ENCODE measurements at regions not wholly inside any gene's neighbourhood (a gene's known extent, or its start where the extent isn't known, plus 50 kb on each side); places are given as distances from the start of the nearest gene placed in this dataset.
"Not testable (repeated sequence)": the region's sequence is repeated elsewhere in the genome, so short reads cannot be mapped to it uniquely, and the experiment has no call there.

GRCh38 chr3:35263477-35263876 is 375.8 kb upstream of the ARPP21 start:
- no peak for DNase-seq
- H3K9me3 Mint-ChIP-seq (ENCODE audit: unreplicated experiment) = peaks cover 10% of the 10 kb centered on the region

GRCh38 chr3:35266065-35266464 is 373.3 kb upstream of the ARPP21 start:
- POLR2A ChIA-PET; H3K4me1 Mint-ChIP-seq (ENCODE audit: low read depth, unreplicated experiment); H3K9me3 ChIP-seq; H3K27ac Mint-ChIP-seq (ENCODE audit: unreplicated experiment); H3K4me3 ChIP-seq (ENCODE audit: low read depth, low read length); H3K36me3 Mint-ChIP-seq (ENCODE audit: insufficient read depth, unreplicated experiment); DNase-seq; H3K36me3 ChIP-seq (ENCODE audit: control insufficient read depth, insufficient read depth, low read length); H3K9me3 Mint-ChIP-seq (ENCODE audit: unreplicated experiment); BruUV-seq (replicated peaks); H3K27me3 Mint-ChIP-seq (ENCODE audit: insufficient read depth, unreplicated experiment); H3K27me3 ChIP-seq (replicated peaks; ENCODE audit: control insufficient read depth, insufficient read depth, low read length); H3K4me1 ChIP-seq; CTCF ChIA-PET; intact Hi-C loops (cut with micrococcal nuclease; ENCODE audit: unreplicated experiment); H3K4me3 Mint-ChIP-seq (ENCODE audit: unreplicated experiment): not testable (repeated sequence)

More at GRCh38 chr3:35263477-35263876, 375.8 kb upstream of the ARPP21 start:
- H3K4me3 Mint-ChIP-seq (ENCODE audit: unreplicated experiment) = no peak overlapping the region
- H3K27me3 ChIP-seq (replicated peaks; ENCODE audit: control insufficient read depth, insufficient read depth, low read length) = no peaks in the 10 kb centered on the region
- H3K36me3 ChIP-seq (ENCODE audit: control insufficient read depth, insufficient read depth, low read length) = no peaks in the 10 kb centered on the region
- no peaks in the 10 kb centered on the region for H3K27me3 Mint-ChIP-seq (ENCODE audit: insufficient read depth, unreplicated experiment)
- no peaks in the 10 kb centered on the region for H3K9me3 ChIP-seq
- H3K27ac Mint-ChIP-seq (ENCODE audit: unreplicated experiment) = no peak overlapping the region
- intact Hi-C loops (cut with micrococcal nuclease; ENCODE audit: unreplicated experiment) = no loop called here
- H3K4me3 ChIP-seq (ENCODE audit: low read depth, low read length) = no peak overlapping the region
- H3K4me1 Mint-ChIP-seq (ENCODE audit: low read depth, unreplicated experiment) = no peaks in the 10 kb centered on the region
- no peak for TF ChIP-seq CTCF (IDR thresholded peaks at IDR 0.05; ENCODE audit: insufficient read depth in 1 of 2, low read depth in 1 of 2, low read length in 1 of 2, severe bottlenecking in 1 of 2, unreplicated experiment in 1 of 2)
- BruUV-seq (replicated peaks) = no TSS peak
- H3K36me3 Mint-ChIP-seq (ENCODE audit: insufficient read depth, unreplicated experiment) = no peaks in the 10 kb centered on the region
- H3K4me1 ChIP-seq = 0 out of 2 replicates have a peak, but pooled peaks cover 5% of the 10 kb centered on the region
- CTCF ChIA-PET = no interaction called here
- POLR2A ChIA-PET = no interaction called here

- Histone ChIP-seq H3K36me3 (ENCODE audit: control insufficient read depth, insufficient read depth, low read length) (no peaks in the 10 kb centered on the region), H3K4me1 (no peaks in the 10 kb centered on the region), H3K4me3 (ENCODE audit: low read depth, low read length) (no peak overlapping the region), H3K27me3 (replicated peaks; ENCODE audit: control insufficient read depth, insufficient read depth, low read length) (no peaks in the 10 kb centered on the region), H3K9me3 (no peaks in the 10 kb centered on the region)
- H3K27ac Mint-ChIP-seq (ENCODE audit: unreplicated experiment) = no peak overlapping the region
- no peaks in the 10 kb centered on the region for H3K9me3 Mint-ChIP-seq (ENCODE audit: unreplicated experiment)
- H3K4me3 Mint-ChIP-seq (ENCODE audit: unreplicated experiment) = no peak overlapping the region
- CTCF ChIA-PET = no interaction called here
- DNase-seq = no peak
- no peak for TF ChIP-seq CTCF (IDR thresholded peaks at IDR 0.05; ENCODE audit: insufficient read depth in 1 of 2, low read depth in 1 of 2, low read length in 1 of 2, severe bottlenecking in 1 of 2, unreplicated experiment in 1 of 2)
- POLR2A ChIA-PET = no interaction called here
- H3K27me3 Mint-ChIP-seq (ENCODE audit: insufficient read depth, unreplicated experiment) = no peaks in the 10 kb centered on the region
- H3K36me3 Mint-ChIP-seq (ENCODE audit: insufficient read depth, unreplicated experiment) = no peaks in the 10 kb centered on the region
- H3K4me1 Mint-ChIP-seq (ENCODE audit: low read depth, unreplicated experiment) = no peaks in the 10 kb centered on the region
- intact Hi-C loops (cut with micrococcal nuclease; ENCODE audit: unreplicated experiment) = no loop called here
- no TSS peak for BruUV-seq (replicated peaks)
Observed at GRCh38 chr3:35275768-35276167, 363.6 kb upstream of the ARPP21 start.

GRCh38 chr3:35276568-35276967 is 362.8 kb upstream of the ARPP21 start:
- ChIA-PET POLR2A (no interaction called here), CTCF (no interaction called here)
- intact Hi-C loops (cut with micrococcal nuclease; ENCODE audit: unreplicated experiment) = no loop called here
- H3K9me3 ChIP-seq = no peaks in the 10 kb centered on the region
- H3K4me3 Mint-ChIP-seq (ENCODE audit: unreplicated experiment) = no peak overlapping the region
- no peaks in the 10 kb centered on the region for H3K36me3 ChIP-seq (ENCODE audit: control insufficient read depth, insufficient read depth, low read length)
- no peaks in the 10 kb centered on the region for H3K9me3 Mint-ChIP-seq (ENCODE audit: unreplicated experiment)
- BruUV-seq (replicated peaks) = no TSS peak
- no peaks in the 10 kb centered on the region for H3K27me3 ChIP-seq (replicated peaks; ENCODE audit: control insufficient read depth, insufficient read depth, low read length)
- no peaks in the 10 kb centered on the region for H3K27me3 Mint-ChIP-seq (ENCODE audit: insufficient read depth, unreplicated experiment)
- DNase-seq = no peak
- no peak overlapping the region for H3K4me3 ChIP-seq (ENCODE audit: low read depth, low read length)
- H3K4me1 ChIP-seq = no peaks in the 10 kb centered on the region
- no peaks in the 10 kb centered on the region for H3K36me3 Mint-ChIP-seq (ENCODE audit: insufficient read depth, unreplicated experiment)
- H3K27ac Mint-ChIP-seq (ENCODE audit: unreplicated experiment) = no peak overlapping the region
- TF ChIP-seq CTCF (IDR thresholded peaks at IDR 0.05; ENCODE audit: insufficient read depth in 1 of 2, low read depth in 1 of 2, low read length in 1 of 2, severe bottlenecking in 1 of 2, unreplicated experiment in 1 of 2) = no peak
- no peaks in the 10 kb centered on the region for H3K4me1 Mint-ChIP-seq (ENCODE audit: low read depth, unreplicated experiment)

All from Caco-2 (cell line).